ENCODE measurements at regions not wholly inside any gene's neighbourhood (a gene's known extent, or its start where the extent isn't known, plus 50 kb on each side); places are given as distances from the start of the nearest gene placed in this dataset.

DNA sequence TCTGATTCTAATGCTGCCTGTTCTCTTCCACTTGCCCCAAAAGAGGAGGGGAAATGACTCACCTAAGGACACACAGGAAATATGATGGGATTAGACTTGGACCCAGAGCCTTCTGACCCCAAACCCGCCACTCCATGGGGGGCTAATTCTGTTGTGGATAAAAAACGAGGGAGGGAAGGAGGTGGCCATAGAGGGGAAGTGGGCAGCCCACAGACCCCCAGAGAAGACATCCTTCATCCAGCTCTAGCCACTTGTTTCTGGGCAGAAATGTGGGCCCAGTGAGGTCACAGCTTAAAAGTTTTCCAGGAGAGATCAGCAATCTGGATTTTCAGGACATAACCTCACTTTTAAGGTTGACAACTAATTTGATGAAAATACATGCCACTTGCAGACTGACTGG is 202.1 kb downstream of the ANKRD60 start:
- no peak for FAIRE-seq
- no peak for DNase-seq (ENCODE audit: insufficient read length, low spot score)

DNA sequence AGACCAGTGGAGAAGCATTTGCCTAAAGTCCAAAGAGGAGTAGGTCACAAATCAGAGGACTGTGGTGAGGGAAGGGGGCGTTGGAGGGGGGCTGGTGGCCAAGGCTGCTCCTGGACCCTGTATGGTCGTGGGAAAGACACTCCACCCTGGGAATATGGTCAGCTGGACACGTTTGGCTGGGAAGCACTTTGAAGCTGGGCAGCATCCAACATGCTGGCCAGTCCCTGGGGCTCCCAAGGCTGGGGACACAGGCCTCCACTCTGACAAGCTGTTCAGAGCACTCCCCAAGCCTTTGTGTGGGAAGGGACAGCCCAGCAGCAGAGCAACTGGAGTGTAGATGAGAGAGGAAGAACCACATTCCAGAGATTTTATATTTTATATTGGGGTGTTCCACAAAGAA is 203.2 kb downstream of the ANKRD60 start:
- FAIRE-seq (no peak), DNase-seq (ENCODE audit: insufficient read length, low spot score) (no peak)

More for the DNA sequence above, 202.1 kb downstream of the ANKRD60 start:
- TF ChIP-seq SPI1 (IDR thresholded peaks at IDR 0.05; ENCODE audit: low read depth, low read length) (no peak), POU2F2 (IDR thresholded peaks at IDR 0.05; ENCODE audit: low read depth, low read length) (no peak)

DNA sequence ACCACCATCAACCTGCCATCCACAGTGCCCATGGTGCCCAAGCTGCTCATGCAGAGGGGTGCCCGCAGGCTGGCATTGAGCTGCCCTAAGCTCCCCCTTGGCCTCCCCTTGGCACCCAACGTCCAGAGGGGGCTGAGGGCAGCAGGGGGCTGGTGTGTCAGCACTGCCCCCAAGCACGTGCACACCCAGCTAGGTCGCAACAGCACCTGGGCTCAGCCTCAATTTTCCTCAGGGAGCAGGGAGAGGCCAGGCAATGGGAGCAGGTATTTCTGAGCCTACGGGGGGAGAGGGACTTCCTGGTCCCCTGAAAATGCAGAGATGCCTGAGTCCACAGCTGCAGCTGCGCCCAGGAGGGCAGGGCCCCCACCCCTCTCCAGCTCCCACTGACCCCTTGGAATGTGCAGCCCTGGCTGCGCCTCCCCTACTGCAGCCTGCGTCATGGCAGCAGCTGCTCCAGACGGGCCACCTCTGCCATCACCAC is 204.2 kb downstream of the ANKRD60 start:
- FAIRE-seq (no peak), DNase-seq (ENCODE audit: insufficient read length, low spot score) (no peak)
- TF ChIP-seq PAX5 (IDR thresholded peaks at IDR 0.05; ENCODE audit: insufficient read depth, low read length, severe bottlenecking) (no peak), POLR2A (IDR thresholded peaks at IDR 0.05; ENCODE audit: low read depth, low read length) (no peak), POU2F2 (IDR thresholded peaks at IDR 0.05; ENCODE audit: low read depth, low read length) (no peak), POLR2AphosphoS5 (IDR thresholded peaks at IDR 0.05; ENCODE audit: low read depth, low read length) (no peak), SPI1 (IDR thresholded peaks at IDR 0.05; ENCODE audit: low read depth, low read length) (no peak), TAF1 (IDR thresholded peaks at IDR 0.05; ENCODE audit: low read depth, low read length) (no peak)

More for the DNA sequence above, 203.2 kb downstream of the ANKRD60 start:
- no peak for TF ChIP-seq PAX5 (IDR thresholded peaks at IDR 0.05; ENCODE audit: insufficient read depth, low read length, severe bottlenecking)
- TF ChIP-seq POLR2AphosphoS5 (IDR thresholded peaks at IDR 0.05; ENCODE audit: low read depth, low read length): no peak
- TF ChIP-seq TAF1 (IDR thresholded peaks at IDR 0.05; ENCODE audit: low read depth, low read length): no peak
- no peak for TF ChIP-seq POLR2A (IDR thresholded peaks at IDR 0.05; ENCODE audit: low read depth, low read length)
- TF ChIP-seq POU2F2 (IDR thresholded peaks at IDR 0.05; ENCODE audit: low read depth, low read length): no peak
- no peak for TF ChIP-seq SPI1 (IDR thresholded peaks at IDR 0.05; ENCODE audit: low read depth, low read length)

DNA sequence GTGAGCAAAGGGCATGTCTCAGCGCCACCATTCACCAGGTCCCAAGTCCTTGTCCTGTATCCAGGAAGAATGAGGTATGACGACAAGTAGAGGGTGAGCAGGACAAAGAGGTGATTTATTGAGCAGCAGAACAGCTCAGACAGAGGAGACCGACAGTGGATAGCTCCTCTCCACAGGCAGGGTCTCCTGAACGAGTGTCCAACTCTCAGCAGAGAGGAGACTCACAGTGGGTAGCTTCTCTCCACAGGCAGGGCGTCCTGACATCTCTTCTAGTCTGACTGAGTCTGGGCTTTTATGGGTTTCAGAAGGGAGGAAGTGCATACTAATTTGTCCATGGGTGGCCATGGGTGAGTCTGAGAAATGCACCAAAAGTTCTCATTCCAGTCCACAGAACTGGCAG is 204.7 kb downstream of the ANKRD60 start:
- no peak for FAIRE-seq
- no peak for TF ChIP-seq POLR2AphosphoS5 (IDR thresholded peaks at IDR 0.05; ENCODE audit: low read depth, low read length)
- no peak for TF ChIP-seq SPI1 (IDR thresholded peaks at IDR 0.05; ENCODE audit: low read depth, low read length)
- TF ChIP-seq POLR2A (IDR thresholded peaks at IDR 0.05; ENCODE audit: low read depth, low read length): no peak
- TF ChIP-seq POU2F2 (IDR thresholded peaks at IDR 0.05; ENCODE audit: low read depth, low read length): no peak
- TF ChIP-seq TAF1 (IDR thresholded peaks at IDR 0.05; ENCODE audit: low read depth, low read length): no peak
- no peak for TF ChIP-seq PAX5 (IDR thresholded peaks at IDR 0.05; ENCODE audit: insufficient read depth, low read length, severe bottlenecking)
- DNase-seq (ENCODE audit: insufficient read length, low spot score): no peak

DNA sequence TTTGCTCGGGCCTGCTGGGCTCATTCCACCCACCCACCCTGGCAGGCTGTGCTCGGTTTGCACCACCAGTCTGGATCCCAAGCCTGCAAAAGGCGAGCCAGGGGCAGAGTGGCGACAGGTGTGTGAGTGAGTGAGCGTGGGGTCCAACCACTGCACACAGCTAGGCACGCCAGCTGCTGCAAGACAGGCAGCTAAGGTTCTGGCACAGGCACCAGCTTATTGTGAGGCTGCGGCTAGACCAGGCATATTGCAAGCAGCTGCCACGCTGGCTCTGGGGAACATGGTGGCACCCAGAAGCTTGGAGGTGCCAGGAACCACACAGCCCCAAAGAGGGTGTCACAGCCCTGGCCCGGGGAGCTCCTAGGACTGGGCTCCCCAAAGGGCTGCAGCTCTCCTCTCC is 205.1 kb downstream of the ANKRD60 start:
- TF ChIP-seq SPI1 (IDR thresholded peaks at IDR 0.05; ENCODE audit: low read depth, low read length) (no peak), POLR2AphosphoS5 (IDR thresholded peaks at IDR 0.05; ENCODE audit: low read depth, low read length) (no peak), TAF1 (IDR thresholded peaks at IDR 0.05; ENCODE audit: low read depth, low read length) (no peak), PAX5 (IDR thresholded peaks at IDR 0.05; ENCODE audit: insufficient read depth, low read length, severe bottlenecking) (no peak), POLR2A (IDR thresholded peaks at IDR 0.05; ENCODE audit: low read depth, low read length) (no peak)
- no peak for FAIRE-seq
- no peak for DNase-seq (ENCODE audit: insufficient read length, low spot score)

DNA sequence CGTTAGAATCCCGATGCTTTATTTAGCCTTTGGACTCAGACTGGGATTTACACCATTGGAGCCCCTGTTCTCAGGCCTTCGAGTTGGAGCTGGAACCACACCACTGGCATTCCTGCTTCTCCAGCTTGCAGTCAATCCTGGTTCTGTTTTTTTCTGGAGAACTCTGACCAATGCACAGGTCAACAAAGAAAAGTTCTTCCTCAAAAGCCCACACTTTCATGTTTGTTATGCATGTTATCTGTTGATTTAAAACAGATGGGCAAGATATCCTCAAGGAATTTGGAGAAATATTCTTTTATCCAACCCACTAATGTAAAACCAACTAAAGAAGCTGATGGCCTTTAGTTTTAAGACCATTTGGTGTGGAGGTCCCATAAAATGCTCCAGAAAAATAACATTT is 205.7 kb downstream of the ANKRD60 start:
- FAIRE-seq: no peak
- TF ChIP-seq TAF1 (IDR thresholded peaks at IDR 0.05; ENCODE audit: low read depth, low read length) (no peak), POU2F2 (IDR thresholded peaks at IDR 0.05; ENCODE audit: low read depth, low read length) (no peak), PAX5 (IDR thresholded peaks at IDR 0.05; ENCODE audit: insufficient read depth, low read length, severe bottlenecking) (no peak), SPI1 (IDR thresholded peaks at IDR 0.05; ENCODE audit: low read depth, low read length) (no peak), POLR2A (IDR thresholded peaks at IDR 0.05; ENCODE audit: low read depth, low read length) (no peak), POLR2AphosphoS5 (IDR thresholded peaks at IDR 0.05; ENCODE audit: low read depth, low read length) (no peak)
- DNase-seq (ENCODE audit: insufficient read length, low spot score): no peak

- TF ChIP-seq POLR2AphosphoS5 (IDR thresholded peaks at IDR 0.05; ENCODE audit: low read depth, low read length): no peak
- TF ChIP-seq TAF1 (IDR thresholded peaks at IDR 0.05; ENCODE audit: low read depth, low read length): no peak
- TF ChIP-seq POLR2A (IDR thresholded peaks at IDR 0.05; ENCODE audit: low read depth, low read length): no peak
- TF ChIP-seq PAX5 (IDR thresholded peaks at IDR 0.05; ENCODE audit: insufficient read depth, low read length, severe bottlenecking): no peak
- TF ChIP-seq SPI1 (IDR thresholded peaks at IDR 0.05; ENCODE audit: low read depth, low read length): no peak
- no peak for TF ChIP-seq POU2F2 (IDR thresholded peaks at IDR 0.05; ENCODE audit: low read depth, low read length)
- no peak for DNase-seq (ENCODE audit: insufficient read length, low spot score)
- no peak for FAIRE-seq
These were observed 207.0 kb downstream of the ANKRD60 start for GRCh38 chr20:58021481-58021880.

- TF ChIP-seq TAF1 (IDR thresholded peaks at IDR 0.05; ENCODE audit: low read depth, low read length) (no peak), POLR2A (IDR thresholded peaks at IDR 0.05; ENCODE audit: low read depth, low read length) (no peak), SPI1 (IDR thresholded peaks at IDR 0.05; ENCODE audit: low read depth, low read length) (no peak), POU2F2 (IDR thresholded peaks at IDR 0.05; ENCODE audit: low read depth, low read length) (no peak), POLR2AphosphoS5 (IDR thresholded peaks at IDR 0.05; ENCODE audit: low read depth, low read length) (no peak), PAX5 (IDR thresholded peaks at IDR 0.05; ENCODE audit: insufficient read depth, low read length, severe bottlenecking) (no peak)
- no peak for DNase-seq (ENCODE audit: insufficient read length, low spot score)
- no peak for FAIRE-seq
These were observed 207.6 kb downstream of the ANKRD60 start for GRCh38 chr20:58020656-58021454.

DNA sequence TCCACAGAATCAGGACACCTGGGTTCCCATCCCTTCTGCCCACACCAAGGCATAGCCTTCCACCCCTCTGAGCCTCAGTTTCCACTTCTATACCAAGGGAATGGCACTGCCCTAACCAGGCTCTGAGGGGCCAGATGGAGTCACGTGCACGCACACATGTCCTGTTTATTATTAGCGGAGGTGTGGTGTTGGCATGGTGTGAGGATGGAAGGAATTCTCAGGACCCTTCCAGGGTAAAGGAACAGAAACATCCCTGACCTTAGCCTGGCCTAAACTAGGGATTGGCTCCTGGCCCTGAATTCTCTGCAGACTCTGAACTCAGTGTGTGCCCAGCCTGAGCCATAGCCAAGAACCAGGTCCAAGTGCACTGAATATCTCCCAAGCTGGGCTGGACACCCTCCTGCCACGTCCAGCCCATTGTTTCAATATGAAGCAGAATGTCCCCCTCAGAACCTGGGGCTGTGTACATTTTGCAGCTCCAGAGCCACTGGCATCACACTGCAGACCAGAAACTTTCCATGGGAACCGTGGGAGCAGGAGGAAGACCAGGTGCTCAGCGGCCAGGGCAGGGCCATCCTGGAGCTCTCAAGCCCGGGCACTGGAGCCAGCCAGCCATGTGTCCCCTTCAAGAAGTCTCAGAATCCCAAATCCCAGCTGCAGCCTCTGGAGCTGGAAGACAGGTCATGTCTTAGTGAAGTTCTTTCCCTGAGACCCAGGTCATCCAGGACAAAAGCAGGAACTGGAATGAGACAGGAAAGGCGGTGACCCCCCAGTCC is 208.4 kb downstream of the ANKRD60 start:
- TF ChIP-seq SPI1 (IDR thresholded peaks at IDR 0.05; ENCODE audit: low read depth, low read length) (no peak), TAF1 (IDR thresholded peaks at IDR 0.05; ENCODE audit: low read depth, low read length) (no peak), POLR2A (IDR thresholded peaks at IDR 0.05; ENCODE audit: low read depth, low read length) (no peak), POLR2AphosphoS5 (IDR thresholded peaks at IDR 0.05; ENCODE audit: low read depth, low read length) (no peak), PAX5 (IDR thresholded peaks at IDR 0.05; ENCODE audit: insufficient read depth, low read length, severe bottlenecking) (no peak), POU2F2 (IDR thresholded peaks at IDR 0.05; ENCODE audit: low read depth, low read length) (no peak)
- no peak for DNase-seq (ENCODE audit: insufficient read length, low spot score)
- no peak for FAIRE-seq

Measured in GM12891 (cell line).